Omental fat pad (tissue), 3 donors: ENCODE measurements at regions not wholly inside any gene's neighbourhood (a gene's known extent, or its start where the extent isn't known, plus 50 kb on each side); places are given as distances from the start of the nearest gene placed in this dataset.

Experiments
- ATAC-seq: fragments of 150-250 bp; one replicate; pipeline ENCODE4 v1.9.1; 2016; ENCODE audit warnings: mild to moderate bottlenecking, moderate library complexity; ENCODE audit not compliant: low FRiP score
- DNase-seq: peaks from one replicate; pipeline ENCODE4 v3.0.0-alpha.2; 2019; ENCODE audit warnings: low spot score
- TF ChIP-seq, protein P1 (sequence below), 3 donors: fragments of 450-650 bp; IDR thresholded peaks; one replicate each; pipeline ENCODE4 v1.5.1; 2016 to 2017; ENCODE audit warnings: antibody characterized with exemption in 3 of 3, mild to moderate bottlenecking in 3 of 3, moderate library complexity in 2 of 3

DNA sequence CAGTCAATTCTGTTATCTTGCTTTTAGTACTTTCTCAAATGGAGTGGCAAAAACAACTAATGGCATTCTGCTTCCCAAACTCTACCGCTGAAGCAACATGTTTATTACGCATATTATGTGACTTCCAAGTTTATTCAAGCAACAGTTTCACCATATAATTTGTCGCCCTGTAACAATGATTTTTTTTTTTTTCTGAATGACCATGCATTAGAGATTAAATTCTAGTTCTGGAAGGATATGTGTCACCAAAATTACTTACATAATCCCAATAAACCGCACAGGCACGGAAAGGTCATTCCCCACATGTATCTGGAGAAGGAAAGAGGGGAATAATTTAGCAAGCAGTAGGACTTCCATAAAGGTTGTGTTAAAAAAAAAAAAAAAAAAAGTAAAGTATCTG lies 691.8 kb downstream of the DNAH5 start:
- no peak for DNase-seq
- TF ChIP-seq, protein P1, sequence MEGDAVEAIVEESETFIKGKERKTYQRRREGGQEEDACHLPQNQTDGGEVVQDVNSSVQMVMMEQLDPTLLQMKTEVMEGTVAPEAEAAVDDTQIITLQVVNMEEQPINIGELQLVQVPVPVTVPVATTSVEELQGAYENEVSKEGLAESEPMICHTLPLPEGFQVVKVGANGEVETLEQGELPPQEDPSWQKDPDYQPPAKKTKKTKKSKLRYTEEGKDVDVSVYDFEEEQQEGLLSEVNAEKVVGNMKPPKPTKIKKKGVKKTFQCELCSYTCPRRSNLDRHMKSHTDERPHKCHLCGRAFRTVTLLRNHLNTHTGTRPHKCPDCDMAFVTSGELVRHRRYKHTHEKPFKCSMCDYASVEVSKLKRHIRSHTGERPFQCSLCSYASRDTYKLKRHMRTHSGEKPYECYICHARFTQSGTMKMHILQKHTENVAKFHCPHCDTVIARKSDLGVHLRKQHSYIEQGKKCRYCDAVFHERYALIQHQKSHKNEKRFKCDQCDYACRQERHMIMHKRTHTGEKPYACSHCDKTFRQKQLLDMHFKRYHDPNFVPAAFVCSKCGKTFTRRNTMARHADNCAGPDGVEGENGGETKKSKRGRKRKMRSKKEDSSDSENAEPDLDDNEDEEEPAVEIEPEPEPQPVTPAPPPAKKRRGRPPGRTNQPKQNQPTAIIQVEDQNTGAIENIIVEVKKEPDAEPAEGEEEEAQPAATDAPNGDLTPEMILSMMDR (IDR thresholded peaks at IDR 0.05), result no peak

DNA sequence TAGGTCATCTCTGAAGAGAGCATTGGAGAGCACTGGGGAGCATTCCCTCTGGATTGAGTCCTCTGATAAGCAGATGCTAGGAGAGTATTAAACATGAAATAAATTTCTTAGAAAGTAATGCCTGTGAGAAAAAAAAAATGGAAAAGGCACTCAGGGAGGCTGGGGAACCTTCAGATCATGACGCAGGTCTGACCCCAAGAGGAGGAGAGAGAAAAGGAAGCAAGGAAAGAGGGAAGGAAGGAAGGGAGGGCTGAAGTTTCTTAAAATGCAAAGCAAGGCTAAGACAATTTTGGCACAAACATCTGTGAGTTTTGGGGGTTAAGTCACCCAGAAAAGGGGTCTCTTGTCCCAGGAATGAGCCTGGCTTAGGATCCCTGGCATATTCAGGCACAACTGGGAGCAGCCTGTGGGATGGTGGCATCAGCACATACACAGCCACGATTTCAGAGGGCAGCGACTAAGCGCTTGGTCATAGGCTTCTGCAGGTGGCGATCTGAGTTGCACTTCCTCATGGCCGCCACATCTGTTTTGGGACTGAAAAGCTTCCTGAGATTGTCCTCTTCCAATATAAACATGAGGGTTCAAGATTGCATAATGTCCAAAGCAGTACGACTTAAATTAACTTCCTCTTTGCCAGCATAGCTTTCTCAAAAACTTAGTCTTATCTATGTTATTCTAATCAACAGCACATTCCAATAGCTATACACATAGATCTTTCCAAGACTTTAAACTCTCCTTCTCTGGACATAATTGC lies 692.7 kb downstream of the DNAH5 start:
- TF ChIP-seq, protein P1 (IDR thresholded peaks at IDR 0.05), result no peak
- no peak for ATAC-seq
- no peak for DNase-seq

More for the DNA sequence above, 691.8 kb downstream of the DNAH5 start:
- ATAC-seq, result no peak

DNA sequence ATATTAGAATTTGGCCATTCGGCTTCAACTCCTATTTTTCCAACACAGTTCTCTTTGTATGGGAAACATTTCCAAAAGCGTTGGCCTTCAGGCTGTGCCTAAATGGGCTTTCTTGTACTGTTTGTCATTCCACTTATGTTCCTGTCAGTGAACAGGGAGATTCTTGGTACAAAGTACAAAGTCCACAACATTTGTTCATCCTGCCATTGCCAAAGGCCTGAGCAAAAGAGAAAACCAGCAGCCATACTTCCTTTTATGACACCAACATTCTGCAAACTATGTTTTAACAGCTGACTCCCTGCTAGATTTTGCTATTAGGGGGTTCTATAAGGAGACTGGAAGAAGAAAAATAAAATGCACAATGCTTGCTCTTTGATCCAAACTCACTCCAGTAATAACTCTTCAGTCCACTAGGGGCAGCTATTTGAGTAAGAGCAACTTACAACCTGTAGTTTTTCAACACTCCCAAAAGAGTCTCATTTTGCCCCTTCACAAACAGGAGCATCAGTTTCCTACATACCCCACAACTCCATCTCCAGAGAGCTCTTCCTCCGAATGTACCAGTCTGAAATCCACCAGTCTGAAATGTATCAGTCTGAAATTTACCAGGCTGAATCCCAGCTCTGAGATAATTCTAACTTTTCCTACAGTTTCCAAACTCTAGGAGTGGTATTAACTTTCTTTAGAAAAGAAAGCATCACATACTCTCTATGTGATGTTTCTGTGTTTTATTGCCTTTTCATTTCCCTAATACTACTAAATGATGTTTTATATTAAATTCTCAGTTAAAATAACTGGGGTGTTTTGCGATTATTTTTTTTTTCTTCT lies 693.8 kb downstream of the DNAH5 start:
- ATAC-seq (no peak), DNase-seq (no peak)
- TF ChIP-seq, protein P1 (IDR thresholded peaks at IDR 0.05), result peak in 1 of 3 donors; percentile 6

DNA sequence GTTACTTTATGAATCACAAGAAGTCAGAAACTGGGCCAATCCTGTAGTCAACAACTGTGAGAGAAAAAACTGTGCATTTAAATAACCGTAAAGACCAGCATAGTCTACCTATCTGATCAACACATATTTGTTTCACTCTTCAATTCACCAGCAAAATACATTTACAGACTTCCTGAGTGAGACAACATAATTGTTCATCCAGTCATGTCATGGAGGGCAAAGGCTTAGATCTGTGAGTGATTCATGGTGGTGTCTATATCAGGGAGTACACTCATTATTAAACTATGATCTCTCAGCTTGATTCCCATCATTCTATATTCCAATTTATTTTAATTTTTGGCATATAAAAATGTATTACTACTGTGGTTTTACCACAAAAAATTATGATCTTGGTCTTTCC lies 694.6 kb downstream of the DNAH5 start:
- TF ChIP-seq, protein P1 (IDR thresholded peaks at IDR 0.05), result no peak
- ATAC-seq (no peak), DNase-seq (no peak)

DNA sequence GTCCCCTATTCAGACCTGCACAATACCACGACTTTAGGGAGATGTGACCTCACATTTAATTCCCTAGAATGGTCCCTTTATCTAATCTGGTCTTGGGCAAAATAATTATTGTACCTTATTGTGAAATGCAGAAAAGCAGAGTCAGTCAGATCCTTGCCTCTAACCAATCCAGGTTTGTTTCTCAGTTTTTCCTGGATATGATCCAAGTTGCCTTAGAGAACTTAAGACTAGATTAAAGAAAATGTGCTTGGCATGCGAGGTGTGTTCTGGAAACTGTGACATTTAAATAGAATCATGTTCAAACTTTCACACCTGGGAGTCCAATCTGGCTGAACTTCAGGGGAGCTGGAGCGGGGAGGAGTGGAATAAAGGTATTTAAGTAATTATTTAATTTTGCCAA lies 696.2 kb downstream of the DNAH5 start:
- DNase-seq, result no peak
- TF ChIP-seq, protein P1 (IDR thresholded peaks at IDR 0.05), result no peak
- ATAC-seq, result no peak

DNA sequence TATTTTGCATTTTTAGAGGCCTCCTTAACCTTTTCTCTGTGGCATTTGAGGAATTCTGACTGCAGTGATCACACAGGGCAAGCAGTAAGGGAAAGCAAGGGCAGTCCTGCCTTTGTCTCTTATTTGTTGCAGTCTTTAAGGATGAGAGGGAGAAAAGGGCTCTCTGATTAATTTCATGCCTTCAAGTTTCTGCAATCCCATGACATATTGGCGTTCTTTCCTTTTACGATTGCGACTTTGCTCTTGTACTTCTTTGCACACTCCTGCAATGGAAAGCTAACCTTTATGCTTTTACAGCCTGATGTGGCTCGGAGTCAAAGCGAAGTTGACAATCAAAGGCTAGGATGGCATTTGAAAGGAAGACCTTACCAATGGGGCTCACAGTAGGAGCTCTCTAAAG lies 698.4 kb downstream of the DNAH5 start:
- no peak for ATAC-seq
- TF ChIP-seq, protein P1 (IDR thresholded peaks at IDR 0.05), result no peak
- no peak for DNase-seq
